Suprapubic skin (tissue), 4 donors: ENCODE measurements at regions not wholly inside any gene's neighbourhood (a gene's known extent, or its start where the extent isn't known, plus 50 kb on each side); places are given as distances from the start of the nearest gene placed in this dataset.

Experiments used
- POLR2A ChIP-seq, 2 donors: fragments of 450-650 bp; IDR thresholded peaks; one replicate each; pipeline ENCODE4 v1.6.1; 2017; ENCODE audit warnings: antibody characterized with exemption in 2 of 2, mild to moderate bottlenecking in 2 of 2, moderate library complexity in 2 of 2
- POLR2AphosphoS5 ChIP-seq, 3 donors: sonication (generic); formaldehyde crosslinking; IDR thresholded peaks; one replicate each; pipeline ENCODE4 v1.6.1; 2017; ENCODE audit warnings: antibody characterized with exemption in 3 of 3

DNA sequence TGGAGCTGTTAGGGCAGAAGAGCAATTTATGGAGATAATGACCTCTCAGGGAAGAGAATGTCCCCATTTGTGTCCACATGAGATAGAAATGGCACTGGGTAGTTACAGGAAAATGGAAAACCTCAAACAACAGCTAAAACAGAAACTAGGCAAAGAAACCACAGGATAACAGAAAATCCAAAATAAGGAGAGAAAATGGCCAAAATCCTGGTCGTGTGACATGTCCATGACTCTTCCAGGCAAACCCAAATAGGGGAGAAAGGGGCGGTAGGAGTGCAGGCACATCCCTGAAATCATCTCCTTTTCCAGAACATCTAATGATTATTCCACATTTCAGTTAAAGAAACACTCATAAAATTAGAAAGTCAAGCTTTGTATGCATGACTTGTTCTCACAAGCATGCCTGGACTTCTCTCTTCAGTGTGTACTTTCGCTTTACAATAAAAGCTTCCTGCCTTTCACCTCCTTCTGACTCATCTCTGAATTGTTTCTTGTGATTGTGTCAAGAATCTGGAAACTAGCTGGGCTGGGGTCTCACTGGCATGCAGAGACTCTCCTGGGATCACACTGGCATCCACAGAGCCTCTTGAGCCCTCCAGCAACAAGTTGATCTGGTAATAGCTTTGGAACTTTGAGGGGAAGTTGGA, 171.4 kb upstream of the ZP4 start:
- TF ChIP-seq POLR2AphosphoS5 (IDR thresholded peaks at IDR 0.05) (no peak), POLR2A (IDR thresholded peaks at IDR 0.05) (no peak)
